Colonic mucosa (tissue), 4 donors: ENCODE measurements at regions not wholly inside any gene's neighbourhood (a gene's known extent, or its start where the extent isn't known, plus 50 kb on each side); places are given as distances from the start of the nearest gene placed in this dataset.
"Not testable (repeated sequence)": the region's sequence is repeated elsewhere in the genome, so short reads cannot be mapped to it uniquely, and the experiment has no call there.

ENCODE experiments used
- DNase-seq: peaks from one replicate; pipeline ENCODE4 v3.0.0-alpha.2; 2020
- H3K27ac ChIP-seq: fragments of 200-600 bp; one replicate; pipeline ENCODE4 v1.8.0; 2021
- H3K27me3 ChIP-seq: fragments of 200-600 bp; one replicate; pipeline ENCODE4 v1.8.0; 2021
- H3K36me3 ChIP-seq: fragments of 200-600 bp; one replicate; pipeline ENCODE4 v1.8.0; 2021
- H3K4me1 ChIP-seq: fragments of 200-600 bp; one replicate; pipeline ENCODE4 v1.8.0; 2021; ENCODE audit warnings: mild to moderate bottlenecking
- H3K4me3 ChIP-seq: fragments of 200-600 bp; one replicate; pipeline ENCODE4 v1.8.0; 2021
- H3K9ac ChIP-seq, 2 donors: one replicate each; pipeline ENCODE4 v1.7.0; 2013; ENCODE audit warnings: control low read depth in 2 of 2, low read depth in 2 of 2, low read length in 2 of 2
- H3K9me3 ChIP-seq: fragments of 200-600 bp; one replicate; pipeline ENCODE4 v1.8.0; 2021
- intact Hi-C: fragments of 100-400 bp; cut with DNase I; formaldehyde crosslinking; loops from one replicate; pipeline ENCODE4 v1.14.1; 2022
- TF ChIP-seq, protein P1 (sequence below): fragments of 200-600 bp; IDR thresholded peaks from one replicate; pipeline ENCODE4 v1.8.0; 2022; ENCODE audit warnings: antibody characterized with exemption, mild to moderate bottlenecking
- donor health status: healthy.
- donor health status: DM: no; HTN: no; CAD: no.
- donor health status: DM: no; HTN: no; CAD: no.

DNA sequence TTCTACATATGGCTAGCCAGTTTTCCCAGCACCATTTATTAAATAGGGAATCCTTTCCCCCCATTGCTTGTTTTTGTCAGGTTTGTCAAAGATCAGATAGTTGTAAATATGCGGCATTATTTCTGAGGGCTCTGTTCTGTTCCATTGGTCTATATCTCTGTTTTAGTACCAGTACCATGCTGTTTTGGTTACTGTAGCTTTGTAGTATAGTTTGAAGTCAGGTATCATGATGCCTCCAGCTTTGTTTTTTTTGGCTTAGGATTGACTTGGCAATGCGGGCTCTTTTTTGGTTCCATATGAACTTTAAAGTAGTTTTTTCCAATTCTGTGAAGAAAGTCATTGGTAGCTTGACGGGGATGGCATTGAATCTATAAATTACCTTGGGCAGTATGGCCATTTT is 60.0 kb upstream of the GPC3 start:
- H3K4me1 ChIP-seq, DNase-seq, H3K4me3 ChIP-seq, H3K27me3 ChIP-seq, H3K27ac ChIP-seq, H3K36me3 ChIP-seq, intact Hi-C loops, H3K9ac ChIP-seq, H3K9me3 ChIP-seq: not testable (repeated sequence)

DNA sequence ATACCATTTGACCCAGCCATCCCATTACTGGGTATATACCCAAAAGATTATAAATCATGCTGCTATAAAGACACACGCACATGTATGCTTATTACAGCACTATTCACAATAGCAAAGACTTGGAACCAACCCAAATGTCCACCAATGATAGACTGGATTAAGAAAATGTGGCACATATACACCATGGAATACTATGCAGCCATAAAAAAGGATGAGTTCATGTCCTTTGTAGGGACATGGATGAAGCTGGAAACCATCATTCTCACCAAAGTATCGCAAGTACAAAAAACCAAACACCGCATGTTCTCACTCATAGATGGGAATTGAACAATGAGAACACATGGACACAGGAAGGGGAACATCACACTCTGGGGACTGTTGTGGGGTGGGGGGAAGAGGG is 81.7 kb upstream of the GPC3 start:
- H3K27me3 ChIP-seq, H3K9me3 ChIP-seq, H3K36me3 ChIP-seq, DNase-seq, H3K9ac ChIP-seq, H3K4me3 ChIP-seq, intact Hi-C loops, H3K27ac ChIP-seq, H3K4me1 ChIP-seq: not testable (repeated sequence)

DNA sequence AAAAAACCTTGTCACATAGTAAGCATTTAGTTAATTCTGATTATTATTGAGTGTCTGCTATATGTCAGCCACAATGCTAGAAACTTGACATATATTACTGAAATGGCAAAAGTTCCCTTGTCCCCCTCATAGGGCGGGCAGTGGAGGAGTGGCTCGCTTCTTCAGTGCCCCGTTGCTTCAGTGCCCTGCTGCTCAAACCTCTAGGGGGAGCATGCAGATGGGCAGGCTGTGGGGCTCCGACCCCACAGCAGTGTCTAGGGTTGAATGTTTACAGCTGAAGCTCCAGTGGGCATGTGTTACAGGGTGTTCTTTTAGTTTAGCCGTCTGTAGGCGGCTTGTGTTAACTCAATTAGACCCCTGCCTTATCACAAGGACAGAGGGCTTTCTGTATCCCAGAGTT is 86.5 kb upstream of the GPC3 start:
- H3K9ac ChIP-seq, intact Hi-C loops, H3K27ac ChIP-seq, H3K4me1 ChIP-seq, H3K27me3 ChIP-seq, H3K9me3 ChIP-seq, H3K4me3 ChIP-seq, DNase-seq, H3K36me3 ChIP-seq: not testable (repeated sequence)

DNA sequence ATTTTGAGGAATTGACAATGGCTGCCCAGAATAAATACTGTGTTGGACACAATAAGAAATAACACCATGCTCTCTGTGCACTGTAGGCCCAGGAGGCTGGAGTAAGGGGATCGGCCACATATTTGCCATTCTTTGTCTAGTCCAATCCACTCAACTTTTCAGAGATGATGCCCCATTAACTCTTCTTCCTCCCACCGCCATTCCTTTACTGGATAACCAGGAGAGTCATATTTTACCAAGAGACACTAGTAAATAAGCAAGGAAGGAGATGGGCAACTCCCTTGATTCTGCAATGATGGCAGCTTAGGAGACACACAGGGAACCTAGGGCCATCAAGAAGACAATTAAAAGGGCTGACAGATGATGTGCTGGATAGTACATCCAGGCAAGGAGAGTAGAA is 87.9 kb upstream of the GPC3 start:
- H3K4me1 ChIP-seq: no peaks in the 10 kb centered on the region
- no peak for DNase-seq
- no peak overlapping the region for H3K4me3 ChIP-seq
- intact Hi-C loops: no loop called here
- H3K9me3 ChIP-seq: no peaks in the 10 kb centered on the region
- no peaks in the 10 kb centered on the region for H3K27me3 ChIP-seq
- H3K36me3 ChIP-seq: no peaks in the 10 kb centered on the region
- TF ChIP-seq, protein P1, sequence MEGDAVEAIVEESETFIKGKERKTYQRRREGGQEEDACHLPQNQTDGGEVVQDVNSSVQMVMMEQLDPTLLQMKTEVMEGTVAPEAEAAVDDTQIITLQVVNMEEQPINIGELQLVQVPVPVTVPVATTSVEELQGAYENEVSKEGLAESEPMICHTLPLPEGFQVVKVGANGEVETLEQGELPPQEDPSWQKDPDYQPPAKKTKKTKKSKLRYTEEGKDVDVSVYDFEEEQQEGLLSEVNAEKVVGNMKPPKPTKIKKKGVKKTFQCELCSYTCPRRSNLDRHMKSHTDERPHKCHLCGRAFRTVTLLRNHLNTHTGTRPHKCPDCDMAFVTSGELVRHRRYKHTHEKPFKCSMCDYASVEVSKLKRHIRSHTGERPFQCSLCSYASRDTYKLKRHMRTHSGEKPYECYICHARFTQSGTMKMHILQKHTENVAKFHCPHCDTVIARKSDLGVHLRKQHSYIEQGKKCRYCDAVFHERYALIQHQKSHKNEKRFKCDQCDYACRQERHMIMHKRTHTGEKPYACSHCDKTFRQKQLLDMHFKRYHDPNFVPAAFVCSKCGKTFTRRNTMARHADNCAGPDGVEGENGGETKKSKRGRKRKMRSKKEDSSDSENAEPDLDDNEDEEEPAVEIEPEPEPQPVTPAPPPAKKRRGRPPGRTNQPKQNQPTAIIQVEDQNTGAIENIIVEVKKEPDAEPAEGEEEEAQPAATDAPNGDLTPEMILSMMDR: no peak
- H3K27ac ChIP-seq: no peak overlapping the region
- H3K9ac ChIP-seq: no peak overlapping the region

DNA sequence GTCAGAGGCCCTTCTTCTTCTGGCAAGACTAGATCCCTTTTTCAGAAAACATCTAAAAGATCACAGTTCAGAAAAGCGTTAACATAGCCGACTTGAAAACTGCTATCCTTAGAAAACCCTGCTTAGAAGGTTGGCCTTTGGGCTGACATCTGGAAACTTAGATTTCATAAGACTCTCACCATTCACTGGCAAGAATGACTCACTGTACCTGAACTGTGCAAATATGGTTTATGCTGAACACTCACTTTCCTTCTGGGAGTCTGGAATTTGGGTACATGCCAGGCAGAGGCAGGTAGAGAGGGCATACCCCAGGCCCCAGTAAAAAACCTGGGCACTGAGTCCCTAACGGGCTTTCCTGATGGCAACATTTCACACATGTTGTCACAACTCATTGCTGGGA is 88.8 kb upstream of the GPC3 start:
- Histone ChIP-seq H3K27ac (no peak overlapping the region), H3K9me3 (no peaks in the 10 kb centered on the region), H3K4me3 (no peak overlapping the region), H3K27me3 (no peaks in the 10 kb centered on the region), H3K9ac (no peak overlapping the region), H3K36me3 (no peaks in the 10 kb centered on the region), H3K4me1 (no peaks in the 10 kb centered on the region)
- TF ChIP-seq, protein P1: no peak
- no peak for DNase-seq
- intact Hi-C loops: no loop called here

DNA sequence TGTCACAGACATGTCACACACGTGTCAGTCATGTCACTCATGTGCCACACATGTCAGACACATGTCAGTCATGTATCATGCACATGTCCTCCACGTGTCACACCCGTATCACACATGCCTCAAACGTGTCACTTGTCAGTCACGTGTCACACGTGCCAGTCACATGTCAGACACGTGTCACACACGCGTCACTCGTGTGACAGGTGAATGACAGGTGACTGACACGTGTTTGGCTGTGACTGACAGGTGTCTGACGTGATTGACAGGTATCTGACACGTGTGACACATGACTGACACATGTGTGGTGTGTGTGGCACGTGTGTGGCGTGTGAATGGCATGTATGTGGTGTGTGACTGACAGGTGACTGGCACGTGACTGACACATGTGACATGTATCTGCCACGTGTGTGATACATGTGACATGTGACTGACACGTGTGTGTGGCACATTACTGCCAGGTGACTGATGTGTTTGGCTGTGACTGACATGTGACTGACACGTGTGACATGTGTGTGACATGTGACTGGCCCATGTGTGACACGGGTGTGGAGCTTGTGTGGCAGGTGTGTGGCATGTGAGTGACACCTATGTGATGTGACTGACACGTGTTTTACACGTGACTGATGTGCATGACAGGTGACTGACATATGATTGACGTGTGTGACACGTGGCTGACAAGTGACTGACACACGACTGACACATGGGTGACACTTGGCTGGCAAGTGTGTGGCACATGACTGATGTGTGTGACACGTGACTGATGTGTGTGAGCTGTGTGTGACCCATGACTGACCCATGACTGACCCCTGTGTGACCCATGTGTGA is 90.7 kb upstream of the GPC3 start:
- no peak for DNase-seq
- H3K9ac ChIP-seq: no peak overlapping the region
- TF ChIP-seq, protein P1: no peak
- no peaks in the 10 kb centered on the region for H3K9me3 ChIP-seq
- no peaks in the 10 kb centered on the region for H3K27me3 ChIP-seq
- no peaks in the 10 kb centered on the region for H3K4me1 ChIP-seq
- H3K4me3 ChIP-seq: no peak overlapping the region
- no peak overlapping the region for H3K27ac ChIP-seq
- intact Hi-C loops: no loop called here
- H3K36me3 ChIP-seq: no peaks in the 10 kb centered on the region

DNA sequence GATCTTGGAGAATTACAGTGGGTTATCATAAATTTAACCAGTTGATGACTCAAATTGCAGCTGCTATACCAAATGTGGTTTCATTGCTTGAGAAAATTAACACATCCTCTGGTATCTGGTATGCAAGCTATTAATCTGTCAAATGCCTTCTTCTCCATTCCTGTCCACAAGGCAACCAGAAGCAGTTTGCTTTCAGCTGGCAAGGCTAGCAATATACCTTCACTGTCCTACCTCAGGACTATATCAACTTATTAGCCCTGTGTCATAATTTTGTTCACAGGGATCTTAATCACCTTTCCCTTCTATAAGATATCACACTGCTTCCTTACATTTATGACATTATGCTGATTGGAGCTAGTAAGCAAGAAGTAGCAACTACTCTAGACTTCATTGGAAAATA is 110.0 kb upstream of the GPC3 start:
- H3K9ac ChIP-seq: no peak overlapping the region
- intact Hi-C loops: no loop called here

More for the DNA sequence above, 110.0 kb upstream of the GPC3 start:
- DNase-seq: no peak
- Histone ChIP-seq H3K4me1 (no peaks in the 10 kb centered on the region), H3K4me3 (no peak overlapping the region), H3K9me3 (no peaks in the 10 kb centered on the region), H3K27ac (no peak overlapping the region), H3K27me3 (no peaks in the 10 kb centered on the region), H3K36me3 (no peaks in the 10 kb centered on the region)
- TF ChIP-seq, protein P1: no peak
